Endothelial cell of umbilical vein (primary cell): ENCODE measurements at regions not wholly inside any gene's neighbourhood (a gene's known extent, or its start where the extent isn't known, plus 50 kb on each side); places are given as distances from the start of the nearest gene placed in this dataset.

Source experiments
- BruUV-seq: library from RNA; stranded (reverse); fragments of 400-500 nt; replicated peaks from 2 replicates; lab custom pipeline; 2021; lab: Mats Ljungman, UMichigan
- CTCF ChIA-PET: fragments of 300-600, 350-600 bp; sonication (Branson Sonifier 250); formaldehyde crosslinking; loops from one replicate; lab custom pipeline; 2021; ENCODE audit warnings: antibody characterized with exemption, inconsistent platforms; lab: Charles Lee
- POLR2A ChIA-PET: fragments of 300-600, 350-600 bp; sonication (Branson Sonifier 250); formaldehyde crosslinking; loops from one replicate; lab custom pipeline; 2021; ENCODE audit warnings: antibody characterized with exemption, inconsistent platforms; lab: Charles Lee
- DNase-seq: peaks from one replicate; pipeline ENCODE4 v3.0.0-alpha.2; 2011; ENCODE audit warnings: low read depth, low spot score
- FAIRE-seq: peaks from 2 replicates; lab custom pipeline; 2011; peaks lifted over from hg19 to GRCh38; lab: Jason Lieb, UNC
- H2AFZ ChIP-seq: 2 replicates; pipeline ENCODE4 v1.6.0; 2012; ENCODE audit warnings: low read depth, low read length, control low read depth, inconsistent platforms
- H3K27ac ChIP-seq: 2 replicates; pipeline ENCODE4 v1.5.1; 2011; ENCODE audit warnings: low read depth, mild to moderate bottlenecking, control low read depth, low read length, moderate library complexity; ENCODE audit not compliant: insufficient read depth
- H3K27me3 ChIP-seq, 2 experiments: 2 replicates each; pipeline versions ENCODE4 v1.6.0 to v1.6.1; 2011; ENCODE audit warnings: low read length in 2 of 2, mixed read lengths in 1 of 2; ENCODE audit not compliant: control insufficient read depth in 2 of 2, insufficient read depth in 2 of 2
- H3K36me3 ChIP-seq, 2 experiments: 2 replicates in 1 of 2; 3 replicates in 1 of 2; pipeline ENCODE4 v1.5.1; 2011; ENCODE audit warnings: low read length in 2 of 2, mild to moderate bottlenecking in 1 of 2, moderate library complexity in 1 of 2; ENCODE audit not compliant: control insufficient read depth in 2 of 2, insufficient read depth in 2 of 2; ENCODE audit errors: extremely low read depth in 1 of 2
- H3K4me1 ChIP-seq: 3 replicates; pipeline ENCODE4 v1.5.1; 2011; ENCODE audit warnings: mild to moderate bottlenecking, low read length; ENCODE audit not compliant: control insufficient read depth, insufficient read depth; ENCODE audit errors: extremely low read depth
- H3K4me2 ChIP-seq: 2 replicates; pipeline ENCODE4 v1.6.1; 2011; ENCODE audit warnings: low read length, control low read depth, mixed read lengths; ENCODE audit not compliant: insufficient read depth
- H3K4me3 ChIP-seq, 3 experiments: fragments of 200-600 bp in 1 of 3; sonication (generic), shearing (Covaris generic) in 1 of 3; replicated peaks in 1 of 3; 2 replicates each; pipeline ENCODE4 v1.5.1; 2011 to 2016; ENCODE audit warnings: control low read depth in 3 of 3, low read length in 3 of 3, mild to moderate bottlenecking in 2 of 3, inconsistent platforms in 1 of 3, low read depth in 1 of 3, moderate library complexity in 1 of 3; ENCODE audit not compliant: insufficient read depth in 1 of 3
- H3K79me2 ChIP-seq: 2 replicates; pipeline ENCODE4 v1.6.0; 2012; ENCODE audit warnings: low read length, inconsistent platforms; ENCODE audit not compliant: control insufficient read depth, insufficient read depth
- H3K9ac ChIP-seq: replicated peaks from 2 replicates; pipeline ENCODE3; 2011; ENCODE audit warnings: low read length, control low read depth; ENCODE audit not compliant: insufficient read depth; ENCODE audit errors: extremely low read depth
- H3K9me1 ChIP-seq: replicated peaks from 3 replicates; pipeline ENCODE4 v1.6.0; 2011; ENCODE audit warnings: mild to moderate bottlenecking, low read length; ENCODE audit not compliant: control insufficient read depth, insufficient read depth; ENCODE audit errors: extremely low read depth
- H3K9me3 ChIP-seq: replicated peaks from 2 replicates; pipeline ENCODE4 v1.5.1; 2012; ENCODE audit warnings: low read length, inconsistent platforms; ENCODE audit not compliant: control insufficient read depth, insufficient read depth
- H4K20me1 ChIP-seq: replicated peaks from 2 replicates; pipeline ENCODE3; 2011; ENCODE audit warnings: mild to moderate bottlenecking, low read length; ENCODE audit not compliant: control insufficient read depth, insufficient read depth; ENCODE audit errors: extremely low read depth
- EZH2 ChIP-seq: IDR thresholded peaks from 2 replicates; pipeline ENCODE4 v1.6.1; 2012; ENCODE audit warnings: borderline replicate concordance, low read depth, mild to moderate bottlenecking, moderate library complexity, low read length, inconsistent platforms; ENCODE audit not compliant: severe bottlenecking
- FOS ChIP-seq: IDR thresholded peaks from 2 replicates; pipeline ENCODE4 v1.6.1; 2011; ENCODE audit warnings: mild to moderate bottlenecking, low read length, moderate library complexity, borderline replicate concordance; ENCODE audit not compliant: insufficient read depth
- GATA2 ChIP-seq: IDR thresholded peaks from 2 replicates; pipeline ENCODE4 v1.7.0; 2011; ENCODE audit warnings: low read depth, mild to moderate bottlenecking, moderate library complexity, mixed read lengths, low read length; ENCODE audit not compliant: insufficient read length, insufficient read depth
- JUN ChIP-seq: IDR thresholded peaks from 2 replicates; pipeline ENCODE4 v1.6.1; 2011; ENCODE audit warnings: borderline replicate concordance, low read depth; ENCODE audit not compliant: insufficient read length, insufficient read depth
- MYC ChIP-seq: IDR thresholded peaks from one replicate; pipeline ENCODE4 v1.6.1; 2011; ENCODE audit warnings: mild to moderate bottlenecking, low read depth, low read length
- POLR2A ChIP-seq: IDR thresholded peaks from 2 replicates; pipeline ENCODE4 v1.6.1; 2012; ENCODE audit warnings: low read depth, mild to moderate bottlenecking, control low read depth, low read length
- POLR2AphosphoS5 ChIP-seq: IDR thresholded peaks from 2 replicates; pipeline ENCODE4 v1.6.1; 2012; ENCODE audit warnings: low read depth, mild to moderate bottlenecking, control low read depth, low read length, moderate library complexity; ENCODE audit not compliant: insufficient read depth
- dilution Hi-C: fragments of 300-500 bp; cut with MboI; formaldehyde crosslinking; loops from one replicate; pipeline ENCODE4 v1.15.0; 2019; ENCODE audit warnings: low sequenced_read_pairs; ENCODE audit not compliant: extremely low pct_ligation_motif_present
- intact Hi-C: fragments of 100-400 bp; cut with micrococcal nuclease; formaldehyde crosslinking; loops from one replicate; pipeline ENCODE4 v1.10.0; 2022
- TF ChIP-seq, protein P1 (sequence below): IDR thresholded peaks from 2 replicates; pipeline ENCODE4 v1.6.1; 2011; ENCODE audit not compliant: insufficient read depth, insufficient read length
- TF ChIP-seq, protein P2 (sequence below), 2 donors: IDR thresholded peaks; 1 replicate in 1 of 2; 2 replicates in 1 of 2; pipeline ENCODE4 v1.5.1; 2011; ENCODE audit warnings: low read length in 2 of 2, mild to moderate bottlenecking in 2 of 2, moderate library complexity in 2 of 2, control low read depth in 1 of 2, inconsistent platforms in 1 of 2, low read depth in 1 of 2; ENCODE audit not compliant: insufficient read depth in 1 of 2; ENCODE audit errors: extremely low read depth in 1 of 2

DNA sequence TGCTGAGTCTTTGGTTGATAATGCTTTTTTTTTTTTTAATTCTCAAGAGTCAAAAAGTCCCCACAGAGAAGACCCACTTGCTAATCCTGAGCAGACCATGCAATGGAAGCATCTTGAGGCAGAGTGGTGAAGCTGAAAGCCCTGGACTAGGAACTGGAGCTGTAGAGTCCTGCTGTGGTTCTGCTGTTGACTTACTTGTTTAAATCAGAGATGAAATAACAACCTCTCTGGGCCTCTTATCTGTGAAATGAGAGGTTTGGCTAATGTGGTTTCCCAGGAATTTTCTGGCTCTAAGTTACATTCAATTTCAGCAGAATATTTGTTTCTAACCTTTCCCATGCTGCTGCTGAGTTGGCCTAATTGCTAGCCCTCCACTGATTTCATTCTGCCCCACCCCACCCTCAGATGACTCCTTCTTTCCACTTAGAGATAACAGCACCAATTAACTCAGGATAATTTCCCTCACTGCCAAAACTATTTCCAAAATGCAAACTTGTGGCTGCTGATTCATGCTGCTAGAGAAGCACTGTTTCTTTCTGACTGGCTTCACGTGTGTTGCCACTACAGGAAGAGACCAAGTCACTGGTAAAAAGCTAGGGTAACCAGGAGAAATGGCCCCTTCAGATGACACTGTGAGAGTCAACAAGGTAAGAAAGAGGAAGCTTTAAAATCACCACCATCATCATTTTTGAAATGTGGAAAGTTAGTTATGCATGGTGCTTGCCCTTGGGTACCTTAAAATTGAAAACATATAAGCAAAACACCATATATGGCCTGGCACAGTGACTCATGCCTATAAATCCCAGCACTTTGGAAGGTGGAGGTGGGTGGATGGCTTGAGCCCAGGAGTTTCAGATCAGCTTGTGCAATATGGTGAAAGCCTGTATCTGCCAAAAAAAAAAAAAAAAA, 326.4 kb downstream of the DCHS2 start:
- CTCF ChIA-PET, result no interaction called here
- FAIRE-seq, result no peak
- Histone ChIP-seq H3K4me2 (no peak overlapping the region), H3K79me2 (no peaks in the 10 kb centered on the region), H3K36me3 (no peaks in the 10 kb centered on the region), H4K20me1 (no peaks in the 10 kb centered on the region), H3K9me1 (no peaks in the 10 kb centered on the region), H3K27ac (no peak overlapping the region), H3K27me3 (no peaks in the 10 kb centered on the region), H3K4me3 (no peak overlapping the region), H3K9ac (no peak overlapping the region), H2AFZ (no peak overlapping the region), H3K4me1 (no peaks in the 10 kb centered on the region), H3K9me3 (no peaks in the 10 kb centered on the region)
- dilution Hi-C loops, result no loop called here
- no peak for TF ChIP-seq GATA2
- no peak for TF ChIP-seq EZH2
- TF ChIP-seq FOS, result no peak
- TF ChIP-seq JUN, result no peak
- TF ChIP-seq POLR2AphosphoS5, result no peak
- no peak for TF ChIP-seq POLR2A
- TF ChIP-seq, protein P1, sequence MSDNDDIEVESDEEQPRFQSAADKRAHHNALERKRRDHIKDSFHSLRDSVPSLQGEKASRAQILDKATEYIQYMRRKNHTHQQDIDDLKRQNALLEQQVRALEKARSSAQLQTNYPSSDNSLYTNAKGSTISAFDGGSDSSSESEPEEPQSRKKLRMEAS, result no peak
- no peak for TF ChIP-seq MYC
- TF ChIP-seq, protein P2, sequence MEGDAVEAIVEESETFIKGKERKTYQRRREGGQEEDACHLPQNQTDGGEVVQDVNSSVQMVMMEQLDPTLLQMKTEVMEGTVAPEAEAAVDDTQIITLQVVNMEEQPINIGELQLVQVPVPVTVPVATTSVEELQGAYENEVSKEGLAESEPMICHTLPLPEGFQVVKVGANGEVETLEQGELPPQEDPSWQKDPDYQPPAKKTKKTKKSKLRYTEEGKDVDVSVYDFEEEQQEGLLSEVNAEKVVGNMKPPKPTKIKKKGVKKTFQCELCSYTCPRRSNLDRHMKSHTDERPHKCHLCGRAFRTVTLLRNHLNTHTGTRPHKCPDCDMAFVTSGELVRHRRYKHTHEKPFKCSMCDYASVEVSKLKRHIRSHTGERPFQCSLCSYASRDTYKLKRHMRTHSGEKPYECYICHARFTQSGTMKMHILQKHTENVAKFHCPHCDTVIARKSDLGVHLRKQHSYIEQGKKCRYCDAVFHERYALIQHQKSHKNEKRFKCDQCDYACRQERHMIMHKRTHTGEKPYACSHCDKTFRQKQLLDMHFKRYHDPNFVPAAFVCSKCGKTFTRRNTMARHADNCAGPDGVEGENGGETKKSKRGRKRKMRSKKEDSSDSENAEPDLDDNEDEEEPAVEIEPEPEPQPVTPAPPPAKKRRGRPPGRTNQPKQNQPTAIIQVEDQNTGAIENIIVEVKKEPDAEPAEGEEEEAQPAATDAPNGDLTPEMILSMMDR (IDR thresholded peaks at IDR 0.05; ENCODE audit: extremely low read depth in 1 of 2, insufficient read depth in 1 of 2, low read depth in 1 of 2, low read length in 2 of 2), result no peak
- DNase-seq, result no peak
- intact Hi-C loops, result no loop called here
- POLR2A ChIA-PET, result no interaction called here
- no TSS peak for BruUV-seq
